H1 (cell line): ENCODE measurements at regions not wholly inside any gene's neighbourhood (a gene's known extent, or its start where the extent isn't known, plus 50 kb on each side); places are given as distances from the start of the nearest gene placed in this dataset.

Experiments used
- CTCF ChIA-PET: fragments of 300-600 bp; sonication (Branson Sonifier 250); formaldehyde crosslinking; loops from one replicate; lab custom pipeline; 2021; ENCODE audit not compliant: partially characterized antibody; lab: Charles Lee
- POLR2A ChIA-PET: fragments of 300-600 bp; sonication (Branson Sonifier 250); formaldehyde crosslinking; loops from one replicate; lab custom pipeline; 2021; ENCODE audit warnings: inconsistent platforms; ENCODE audit not compliant: partially characterized antibody; lab: Charles Lee
- DNase-seq, 2 experiments: peaks; one replicate each; pipeline versions ENCODE4 v3.0.0 to v3.0.0-alpha.2; 2010 to 2022; ENCODE audit warnings: low spot score in 2 of 2, low read depth in 1 of 2, mixed read lengths in 1 of 2
- FAIRE-seq: peaks from 2 replicates; lab custom pipeline; 2011; peaks lifted over from hg19 to GRCh38; lab: Jason Lieb, UNC
- H2AFZ ChIP-seq: 2 replicates; pipeline ENCODE4 v1.8.1; 2012; ENCODE audit warnings: low read length, inconsistent platforms
- H2AK5ac ChIP-seq: 2 replicates; pipeline ENCODE4 v1.6.1; 2013; ENCODE audit warnings: low read depth, low read length
- H2BK120ac ChIP-seq: replicated peaks from 2 replicates; pipeline ENCODE3; 2013; ENCODE audit warnings: low read depth, low read length, inconsistent platforms
- H2BK12ac ChIP-seq: 2 replicates; pipeline ENCODE4 v1.6.1; 2013; ENCODE audit warnings: low read depth, low read length
- H2BK15ac ChIP-seq: 2 replicates; pipeline ENCODE4 v1.6.1; 2013; ENCODE audit warnings: low read length
- H2BK20ac ChIP-seq: 2 replicates; pipeline ENCODE4 v1.6.1; 2013; ENCODE audit warnings: low read length
- H2BK5ac ChIP-seq: 2 replicates; pipeline ENCODE4 v1.6.1; 2013; ENCODE audit warnings: low read depth, low read length
- H3K14ac ChIP-seq: 2 replicates; pipeline ENCODE4 v1.6.1; 2013; ENCODE audit warnings: inconsistent platforms; ENCODE audit not compliant: insufficient read length
- H3K18ac ChIP-seq: 2 replicates; pipeline ENCODE4 v1.6.1; 2013; ENCODE audit warnings: low read length; ENCODE audit errors: extremely low read depth
- H3K23ac ChIP-seq: 2 replicates; pipeline ENCODE4 v1.6.1; 2013; ENCODE audit warnings: inconsistent platforms; ENCODE audit not compliant: insufficient read length
- H3K23me2 ChIP-seq: 2 replicates; pipeline ENCODE4 v1.6.1; 2013; ENCODE audit warnings: low read depth, low read length
- H3K27ac ChIP-seq: 2 replicates; pipeline ENCODE4 v1.6.1; 2011; ENCODE audit warnings: low read depth, low read length, inconsistent platforms
- H3K27me3 ChIP-seq, 4 experiments: replicated peaks in 1 of 4; 1 replicate in 1 of 4; 2 replicates in 3 of 4; pipeline versions ENCODE4 v1.6.1 to v1.8.1; 2011 to 2013; ENCODE audit warnings: low read length in 3 of 4, mild to moderate bottlenecking in 3 of 4, inconsistent platforms in 2 of 4, mixed read lengths in 2 of 4, moderate library complexity in 1 of 4; ENCODE audit not compliant: control insufficient read depth in 3 of 4, insufficient read depth in 3 of 4; ENCODE audit errors: extremely low read depth in 1 of 4
- H3K36me3 ChIP-seq, 4 experiments: 2 replicates each; pipeline versions ENCODE4 v1.6.1 to v1.8.1; 2011 to 2013; ENCODE audit warnings: mild to moderate bottlenecking in 4 of 4, low read length in 3 of 4, moderate library complexity in 2 of 4, control low read depth in 1 of 4, inconsistent platforms in 1 of 4; ENCODE audit not compliant: insufficient read depth in 4 of 4, control insufficient read depth in 2 of 4
- H3K4ac ChIP-seq: replicated peaks from 2 replicates; pipeline ENCODE3; 2013; ENCODE audit warnings: low read length, low read depth, mixed read lengths, inconsistent platforms; ENCODE audit not compliant: insufficient read length
- H3K4me1 ChIP-seq, 4 experiments: replicated peaks in 1 of 4; 1 replicate in 1 of 4; 2 replicates in 3 of 4; pipeline versions ENCODE4 v1.6.1 to v1.8.1; 2011 to 2013; ENCODE audit warnings: low read length in 3 of 4, inconsistent platforms in 2 of 4, mixed read lengths in 1 of 4; ENCODE audit not compliant: insufficient read depth in 4 of 4, control insufficient read depth in 3 of 4
- H3K4me2 ChIP-seq, 2 experiments: 2 replicates each; pipeline versions ENCODE4 v1.6.1 to v1.8.1; 2011 to 2013; ENCODE audit warnings: low read depth in 2 of 2, low read length in 2 of 2, control low read depth in 1 of 2, inconsistent platforms in 1 of 2, mild to moderate bottlenecking in 1 of 2; ENCODE audit not compliant: insufficient read depth in 1 of 2
- H3K4me3 ChIP-seq, 4 experiments: fragments of 200-600, 300-600 bp in 1 of 4; sonication (generic), shearing (Covaris generic), sonication (Bioruptor Twin) in 1 of 4; 2 replicates each; pipeline versions ENCODE4 v1.5.1 to v1.8.1; 2011 to 2016; ENCODE audit warnings: low read length in 4 of 4, low read depth in 3 of 4, control low read depth in 2 of 4, inconsistent platforms in 2 of 4, mild to moderate bottlenecking in 2 of 4, mixed read lengths in 1 of 4, moderate library complexity in 1 of 4; ENCODE audit not compliant: insufficient read depth in 2 of 4; ENCODE audit errors: extremely low read depth in 1 of 4
- H3K56ac ChIP-seq: replicated peaks from 2 replicates; pipeline ENCODE3; 2013; ENCODE audit warnings: low read depth, mild to moderate bottlenecking, mixed read lengths, low read length, inconsistent platforms; ENCODE audit not compliant: insufficient read length
- H3K79me1 ChIP-seq: 2 replicates; pipeline ENCODE4 v1.6.1; 2013; ENCODE audit warnings: low read depth, low read length, control low read depth
- H3K79me2 ChIP-seq, 2 experiments: 2 replicates each; pipeline versions ENCODE4 v1.6.1 to v1.8.1; 2012 to 2013; ENCODE audit warnings: low read length in 2 of 2, mild to moderate bottlenecking in 2 of 2, inconsistent platforms in 1 of 2; ENCODE audit not compliant: insufficient read depth in 2 of 2, control insufficient read depth in 1 of 2
- H3K9ac ChIP-seq, 4 experiments: replicated peaks in 1 of 4; 1 replicate in 1 of 4; 2 replicates in 3 of 4; pipeline versions ENCODE4 v1.6.1 to v1.8.1; 2011 to 2013; ENCODE audit warnings: low read depth in 3 of 4, low read length in 3 of 4, control low read depth in 2 of 4, mild to moderate bottlenecking in 2 of 4, moderate library complexity in 2 of 4, inconsistent platforms in 1 of 4; ENCODE audit errors: extremely low read depth in 1 of 4
- H3K9me3 ChIP-seq, 2 experiments: 2 replicates each; pipeline versions ENCODE4 v1.6.1 to v1.8.1; 2012 to 2013; ENCODE audit warnings: mild to moderate bottlenecking in 2 of 2, moderate library complexity in 2 of 2, control low read depth in 1 of 2, inconsistent platforms in 1 of 2, low read depth in 1 of 2, low read length in 1 of 2, mixed read lengths in 1 of 2; ENCODE audit not compliant: insufficient read depth in 2 of 2
- H4K20me1 ChIP-seq, 2 experiments: replicated peaks in 1 of 2; 2 replicates each; pipeline versions ENCODE3 to v1.8.1; 2011 to 2013; ENCODE audit warnings: inconsistent platforms in 2 of 2, low read length in 2 of 2, mild to moderate bottlenecking in 1 of 2; ENCODE audit not compliant: insufficient read depth in 2 of 2, control insufficient read depth in 1 of 2
- H4K5ac ChIP-seq: 2 replicates; pipeline ENCODE4 v1.6.1; 2013; ENCODE audit warnings: low read length, low read depth, mixed read lengths, inconsistent platforms; ENCODE audit not compliant: insufficient read length
- H4K8ac ChIP-seq: 2 replicates; pipeline ENCODE4 v1.8.0; 2013; ENCODE audit warnings: mild to moderate bottlenecking, moderate library complexity, low read length, inconsistent platforms; ENCODE audit not compliant: insufficient read depth; ENCODE audit errors: extremely low read depth
- H4K91ac ChIP-seq: replicated peaks from 2 replicates; pipeline ENCODE3; 2013; ENCODE audit warnings: low read length, mixed read lengths, inconsistent platforms; ENCODE audit not compliant: insufficient read length
- ASH2L ChIP-seq: fragments of 200-600, 300-600 bp; sonication (generic); IDR thresholded peaks from one replicate; pipeline ENCODE4 v1.7.1; 2017; ENCODE audit warnings: low read length
- EZH2 ChIP-seq: fragments of 200-600 bp; sonication (generic); IDR thresholded peaks from 2 replicates; pipeline ENCODE4 v1.7.1; 2012; ENCODE audit warnings: low read depth, mild to moderate bottlenecking, moderate library complexity, low read length, inconsistent platforms; ENCODE audit not compliant: severe bottlenecking
- KDM1A ChIP-seq: fragments of 200-600, 300-600 bp; sonication (generic); IDR thresholded peaks from 2 replicates; pipeline ENCODE4 v1.7.1; 2016; ENCODE audit warnings: mild to moderate bottlenecking, low read length, borderline replicate concordance
- RBBP5 ChIP-seq: IDR thresholded peaks from 2 replicates; pipeline ENCODE4 v1.7.1; 2012; ENCODE audit warnings: low read depth, mild to moderate bottlenecking, inconsistent platforms, low read length, moderate library complexity, borderline replicate concordance
- TAF7 ChIP-seq: optimal IDR thresholded peaks from 2 replicates; pipeline ENCODE3; 2011; ENCODE audit warnings: low read depth, mild to moderate bottlenecking, inconsistent platforms, low read length, moderate library complexity, borderline replicate concordance
- WGBS, 2 experiments: shearing (Covaris generic) in 1 of 2; methylation state at CpG; one replicate each; pipeline versions ENCODE4 v1.1.6 to v1.1.7; 2013 to 2015; ENCODE audit warnings: low lambda C conversion rate in 2 of 2, mixed read lengths in 2 of 2, inconsistent platforms in 1 of 2, low coverage in 1 of 2, missing lambda C conversion rate in 1 of 2; ENCODE audit not compliant: insufficient replicate concordance in 2 of 2, insufficient coverage in 1 of 2, insufficient read length in 1 of 2; ENCODE audit errors: extremely low coverage in 1 of 2, missing lambda C conversion rate in 1 of 2; 5-methylcytosine and 5-hydroxymethylcytosine counted together
- TF ChIP-seq, protein P1 (sequence below): IDR thresholded peaks from 2 replicates; pipeline ENCODE4 v1.6.1; 2011; ENCODE audit warnings: low read depth, mild to moderate bottlenecking, low read length; ENCODE audit not compliant: insufficient read depth

GRCh38 chr1:78304341-78304740 is 186.4 kb upstream of the PTGFR start:
- Histone ChIP-seq H4K91ac (no peak overlapping the region), H2BK5ac (no peak overlapping the region), H3K9me3 (0 out of 4 replicates have a peak, but pooled peaks cover 0 to 3% of the 10 kb centered on the region in 2 experiments), H2BK15ac (no peak overlapping the region), H4K8ac (no peak overlapping the region), H2BK20ac (no peak overlapping the region), H3K4me3 (no peak overlapping the region), H2BK12ac (no peak overlapping the region), H3K27ac (no peak overlapping the region), H3K4me2 (no peak overlapping the region), H2AFZ (no peak overlapping the region), H3K56ac (no peak overlapping the region), H3K18ac (no peak overlapping the region), H3K79me1 (no peaks in the 10 kb centered on the region), H2BK120ac (no peak overlapping the region), H3K14ac (no peak overlapping the region), H3K36me3 (no peaks in the 10 kb centered on the region), H3K23me2 (no peaks in the 10 kb centered on the region), H3K23ac (no peak overlapping the region), H3K9ac (no peak overlapping the region), H4K5ac (no peak overlapping the region), H4K20me1 (no peaks in the 10 kb centered on the region), H3K27me3 (no peaks in the 10 kb centered on the region), H3K4ac (no peak overlapping the region), H3K4me1 (no peaks in the 10 kb centered on the region), H3K79me2 (no peaks in the 10 kb centered on the region), H2AK5ac (no peak overlapping the region)
- DNase-seq, result no peak
- ChIA-PET POLR2A (no interaction called here), CTCF (no interaction called here)
- FAIRE-seq, result no peak
- 88% methylated on average over 1 of the region's 1 CpG; no CpG with 5 or more reads in 1 of the 2 experiments for WGBS, 2 experiments
- TF ChIP-seq, protein P1, sequence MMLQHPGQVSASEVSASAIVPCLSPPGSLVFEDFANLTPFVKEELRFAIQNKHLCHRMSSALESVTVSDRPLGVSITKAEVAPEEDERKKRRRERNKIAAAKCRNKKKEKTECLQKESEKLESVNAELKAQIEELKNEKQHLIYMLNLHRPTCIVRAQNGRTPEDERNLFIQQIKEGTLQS, result no peak
- TF ChIP-seq RBBP5 (no peak), ASH2L (no peak), EZH2 (no peak), TAF7 (no peak), KDM1A (no peak)
